H1 (cell line): ENCODE measurements at regions not wholly inside any gene's neighbourhood (a gene's known extent, or its start where the extent isn't known, plus 50 kb on each side); places are given as distances from the start of the nearest gene placed in this dataset.
A peak's percentile ranks its signal among the peaks of the same experiment; 100 is the strongest.

ENCODE experiments used
- CTCF ChIA-PET: fragments of 300-600 bp; sonication (Branson Sonifier 250); formaldehyde crosslinking; loops from one replicate; lab custom pipeline; 2021; ENCODE audit not compliant: partially characterized antibody; lab: Charles Lee
- POLR2A ChIA-PET: fragments of 300-600 bp; sonication (Branson Sonifier 250); formaldehyde crosslinking; loops from one replicate; lab custom pipeline; 2021; ENCODE audit warnings: inconsistent platforms; ENCODE audit not compliant: partially characterized antibody; lab: Charles Lee
- DNase-seq, 2 experiments: peaks; one replicate each; pipeline versions ENCODE4 v3.0.0 to v3.0.0-alpha.2; 2010 to 2022; ENCODE audit warnings: low spot score in 2 of 2, low read depth in 1 of 2, mixed read lengths in 1 of 2
- FAIRE-seq: peaks from 2 replicates; lab custom pipeline; 2011; peaks lifted over from hg19 to GRCh38; lab: Jason Lieb, UNC
- H2AFZ ChIP-seq: 2 replicates; pipeline ENCODE4 v1.8.1; 2012; ENCODE audit warnings: low read length, inconsistent platforms
- H2AK5ac ChIP-seq: 2 replicates; pipeline ENCODE4 v1.6.1; 2013; ENCODE audit warnings: low read depth, low read length
- H2BK120ac ChIP-seq: replicated peaks from 2 replicates; pipeline ENCODE3; 2013; ENCODE audit warnings: low read depth, low read length, inconsistent platforms
- H2BK12ac ChIP-seq: 2 replicates; pipeline ENCODE4 v1.6.1; 2013; ENCODE audit warnings: low read depth, low read length
- H2BK15ac ChIP-seq: 2 replicates; pipeline ENCODE4 v1.6.1; 2013; ENCODE audit warnings: low read length
- H2BK20ac ChIP-seq: 2 replicates; pipeline ENCODE4 v1.6.1; 2013; ENCODE audit warnings: low read length
- H2BK5ac ChIP-seq: 2 replicates; pipeline ENCODE4 v1.6.1; 2013; ENCODE audit warnings: low read depth, low read length
- H3K14ac ChIP-seq: 2 replicates; pipeline ENCODE4 v1.6.1; 2013; ENCODE audit warnings: inconsistent platforms; ENCODE audit not compliant: insufficient read length
- H3K18ac ChIP-seq: 2 replicates; pipeline ENCODE4 v1.6.1; 2013; ENCODE audit warnings: low read length; ENCODE audit errors: extremely low read depth
- H3K23ac ChIP-seq: 2 replicates; pipeline ENCODE4 v1.6.1; 2013; ENCODE audit warnings: inconsistent platforms; ENCODE audit not compliant: insufficient read length
- H3K23me2 ChIP-seq: 2 replicates; pipeline ENCODE4 v1.6.1; 2013; ENCODE audit warnings: low read depth, low read length
- H3K27ac ChIP-seq: 2 replicates; pipeline ENCODE4 v1.6.1; 2011; ENCODE audit warnings: low read depth, low read length, inconsistent platforms
- H3K27me3 ChIP-seq, 4 experiments: replicated peaks in 1 of 4; 1 replicate in 1 of 4; 2 replicates in 3 of 4; pipeline versions ENCODE4 v1.6.1 to v1.8.1; 2011 to 2013; ENCODE audit warnings: low read length in 3 of 4, mild to moderate bottlenecking in 3 of 4, inconsistent platforms in 2 of 4, mixed read lengths in 2 of 4, moderate library complexity in 1 of 4; ENCODE audit not compliant: control insufficient read depth in 3 of 4, insufficient read depth in 3 of 4; ENCODE audit errors: extremely low read depth in 1 of 4
- H3K36me3 ChIP-seq, 4 experiments: 2 replicates each; pipeline versions ENCODE4 v1.6.1 to v1.8.1; 2011 to 2013; ENCODE audit warnings: mild to moderate bottlenecking in 4 of 4, low read length in 3 of 4, moderate library complexity in 2 of 4, control low read depth in 1 of 4, inconsistent platforms in 1 of 4; ENCODE audit not compliant: insufficient read depth in 4 of 4, control insufficient read depth in 2 of 4
- H3K4ac ChIP-seq: replicated peaks from 2 replicates; pipeline ENCODE3; 2013; ENCODE audit warnings: low read length, low read depth, mixed read lengths, inconsistent platforms; ENCODE audit not compliant: insufficient read length
- H3K4me1 ChIP-seq, 4 experiments: replicated peaks in 1 of 4; 1 replicate in 1 of 4; 2 replicates in 3 of 4; pipeline versions ENCODE4 v1.6.1 to v1.8.1; 2011 to 2013; ENCODE audit warnings: low read length in 3 of 4, inconsistent platforms in 2 of 4, mixed read lengths in 1 of 4; ENCODE audit not compliant: insufficient read depth in 4 of 4, control insufficient read depth in 3 of 4
- H3K4me2 ChIP-seq, 2 experiments: 2 replicates each; pipeline versions ENCODE4 v1.6.1 to v1.8.1; 2011 to 2013; ENCODE audit warnings: low read depth in 2 of 2, low read length in 2 of 2, control low read depth in 1 of 2, inconsistent platforms in 1 of 2, mild to moderate bottlenecking in 1 of 2; ENCODE audit not compliant: insufficient read depth in 1 of 2
- H3K4me3 ChIP-seq, 4 experiments: fragments of 200-600, 300-600 bp in 1 of 4; sonication (generic), shearing (Covaris generic), sonication (Bioruptor Twin) in 1 of 4; 2 replicates each; pipeline versions ENCODE4 v1.5.1 to v1.8.1; 2011 to 2016; ENCODE audit warnings: low read length in 4 of 4, low read depth in 3 of 4, control low read depth in 2 of 4, inconsistent platforms in 2 of 4, mild to moderate bottlenecking in 2 of 4, mixed read lengths in 1 of 4, moderate library complexity in 1 of 4; ENCODE audit not compliant: insufficient read depth in 2 of 4; ENCODE audit errors: extremely low read depth in 1 of 4
- H3K56ac ChIP-seq: replicated peaks from 2 replicates; pipeline ENCODE3; 2013; ENCODE audit warnings: low read depth, mild to moderate bottlenecking, mixed read lengths, low read length, inconsistent platforms; ENCODE audit not compliant: insufficient read length
- H3K79me1 ChIP-seq: 2 replicates; pipeline ENCODE4 v1.6.1; 2013; ENCODE audit warnings: low read depth, low read length, control low read depth
- H3K79me2 ChIP-seq, 2 experiments: 2 replicates each; pipeline versions ENCODE4 v1.6.1 to v1.8.1; 2012 to 2013; ENCODE audit warnings: low read length in 2 of 2, mild to moderate bottlenecking in 2 of 2, inconsistent platforms in 1 of 2; ENCODE audit not compliant: insufficient read depth in 2 of 2, control insufficient read depth in 1 of 2
- H3K9ac ChIP-seq, 4 experiments: replicated peaks in 1 of 4; 1 replicate in 1 of 4; 2 replicates in 3 of 4; pipeline versions ENCODE4 v1.6.1 to v1.8.1; 2011 to 2013; ENCODE audit warnings: low read depth in 3 of 4, low read length in 3 of 4, control low read depth in 2 of 4, mild to moderate bottlenecking in 2 of 4, moderate library complexity in 2 of 4, inconsistent platforms in 1 of 4; ENCODE audit errors: extremely low read depth in 1 of 4
- H3K9me3 ChIP-seq, 2 experiments: 2 replicates each; pipeline versions ENCODE4 v1.6.1 to v1.8.1; 2012 to 2013; ENCODE audit warnings: mild to moderate bottlenecking in 2 of 2, moderate library complexity in 2 of 2, control low read depth in 1 of 2, inconsistent platforms in 1 of 2, low read depth in 1 of 2, low read length in 1 of 2, mixed read lengths in 1 of 2; ENCODE audit not compliant: insufficient read depth in 2 of 2
- H4K20me1 ChIP-seq, 2 experiments: replicated peaks in 1 of 2; 2 replicates each; pipeline versions ENCODE3 to v1.8.1; 2011 to 2013; ENCODE audit warnings: inconsistent platforms in 2 of 2, low read length in 2 of 2, mild to moderate bottlenecking in 1 of 2; ENCODE audit not compliant: insufficient read depth in 2 of 2, control insufficient read depth in 1 of 2
- H4K5ac ChIP-seq: 2 replicates; pipeline ENCODE4 v1.6.1; 2013; ENCODE audit warnings: low read length, low read depth, mixed read lengths, inconsistent platforms; ENCODE audit not compliant: insufficient read length
- H4K8ac ChIP-seq: 2 replicates; pipeline ENCODE4 v1.8.0; 2013; ENCODE audit warnings: mild to moderate bottlenecking, moderate library complexity, low read length, inconsistent platforms; ENCODE audit not compliant: insufficient read depth; ENCODE audit errors: extremely low read depth
- H4K91ac ChIP-seq: replicated peaks from 2 replicates; pipeline ENCODE3; 2013; ENCODE audit warnings: low read length, mixed read lengths, inconsistent platforms; ENCODE audit not compliant: insufficient read length
- BACH1 ChIP-seq: IDR thresholded peaks from 2 replicates; pipeline ENCODE4 v1.6.1; 2012; ENCODE audit warnings: low read length, improper control_type of control experiment
- CREB1 ChIP-seq: IDR thresholded peaks from 2 replicates; pipeline ENCODE4 v1.6.1; 2012; ENCODE audit warnings: inconsistent platforms
- HDAC2 ChIP-seq, 2 experiments: fragments of 300-600 bp in 1 of 2; sonication (generic) in 1 of 2; IDR thresholded peaks; 2 replicates each; pipeline ENCODE4 v1.6.1; 2011 to 2012; ENCODE audit warnings: low read depth in 2 of 2, low read length in 2 of 2, mild to moderate bottlenecking in 2 of 2, moderate library complexity in 2 of 2, borderline replicate concordance in 1 of 2, inconsistent platforms in 1 of 2
- KDM5A ChIP-seq: fragments of 200-600 bp; IDR thresholded peaks from 2 replicates; pipeline ENCODE4 v1.7.1; 2012; ENCODE audit warnings: mild to moderate bottlenecking, low read length, inconsistent platforms, mixed read lengths
- MAFK ChIP-seq: IDR thresholded peaks from 2 replicates; pipeline ENCODE4 v1.6.1; 2012; ENCODE audit warnings: low read depth, mild to moderate bottlenecking, improper control_type of control experiment, low read length
- POLR2AphosphoS5 ChIP-seq: IDR thresholded peaks from 2 replicates; pipeline ENCODE4 v1.6.1; 2011; ENCODE audit warnings: low read depth, low read length
- SAP30 ChIP-seq: fragments of 300-600 bp; sonication (generic); IDR thresholded peaks from 2 replicates; pipeline ENCODE4 v1.7.1; 2012; ENCODE audit warnings: low read length, moderate library complexity, mild to moderate bottlenecking, inconsistent platforms; ENCODE audit not compliant: insufficient read depth, insufficient replicate concordance
- WGBS, 2 experiments: shearing (Covaris generic) in 1 of 2; methylation state at CpG; one replicate each; pipeline versions ENCODE4 v1.1.6 to v1.1.7; 2013 to 2015; ENCODE audit warnings: low lambda C conversion rate in 2 of 2, mixed read lengths in 2 of 2, inconsistent platforms in 1 of 2, low coverage in 1 of 2, missing lambda C conversion rate in 1 of 2; ENCODE audit not compliant: insufficient replicate concordance in 2 of 2, insufficient coverage in 1 of 2, insufficient read length in 1 of 2; ENCODE audit errors: extremely low coverage in 1 of 2, missing lambda C conversion rate in 1 of 2; 5-methylcytosine and 5-hydroxymethylcytosine counted together
- TF ChIP-seq, protein P1 (sequence below): IDR thresholded peaks from 2 replicates; pipeline ENCODE4 v1.6.1; 2012; ENCODE audit warnings: low read length, inconsistent platforms

DNA sequence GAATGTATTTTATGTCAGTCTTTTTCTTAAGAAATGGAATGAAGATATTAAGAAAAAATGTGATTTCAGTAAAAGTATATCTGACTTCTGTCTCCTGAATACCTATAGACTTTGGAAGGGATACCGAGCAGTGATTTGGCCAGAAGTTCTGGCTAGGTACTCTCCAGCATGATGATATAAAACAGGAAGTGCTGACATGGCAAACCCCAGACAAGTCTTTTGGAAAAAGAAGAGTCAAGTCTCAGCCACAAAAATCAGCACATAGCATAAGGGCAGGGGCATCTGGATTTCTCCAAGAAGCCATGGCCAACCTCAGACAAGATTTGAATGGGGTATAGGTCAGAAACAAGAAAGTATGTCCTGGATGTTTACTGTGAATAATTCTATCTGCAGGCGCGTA, 643.3 kb upstream of the ARRDC4 start:
- ChIA-PET CTCF (no interaction called here), POLR2A (no interaction called here)
- FAIRE-seq (no peak), DNase-seq (no peak)
- Histone ChIP-seq H3K18ac (no peak overlapping the region), H4K20me1 (no peaks in the 10 kb centered on the region), H3K14ac (no peak overlapping the region), H2BK20ac (no peak overlapping the region), H4K91ac (no peak overlapping the region), H4K8ac (no peak overlapping the region), H2BK120ac (no peak overlapping the region), H3K4ac (no peak overlapping the region), H3K9ac (no peak overlapping the region), H3K79me1 (no peaks in the 10 kb centered on the region), H3K79me2 (no peaks in the 10 kb centered on the region), H2AFZ (no peak overlapping the region), H3K9me3 (no peaks in the 10 kb centered on the region), H4K5ac (no peak overlapping the region), H3K27me3 (no peaks in the 10 kb centered on the region), H2BK12ac (no peak overlapping the region), H3K36me3 (no peaks in the 10 kb centered on the region), H3K23me2 (no peaks in the 10 kb centered on the region), H2BK15ac (no peak overlapping the region), H3K4me1 (no peaks in the 10 kb centered on the region), H2BK5ac (no peak overlapping the region), H3K56ac (no peak overlapping the region), H3K23ac (no peak overlapping the region), H3K4me3 (no peak overlapping the region), H3K27ac (no peak overlapping the region), H2AK5ac (no peak overlapping the region), H3K4me2 (no peak overlapping the region)
- TF ChIP-seq CREB1, result no peak
- TF ChIP-seq SAP30, result no peak
- TF ChIP-seq MAFK, result peak; percentile 49; the same call in 1 of the 2 replicates
- TF ChIP-seq BACH1, result no peak
- TF ChIP-seq, protein P1, sequence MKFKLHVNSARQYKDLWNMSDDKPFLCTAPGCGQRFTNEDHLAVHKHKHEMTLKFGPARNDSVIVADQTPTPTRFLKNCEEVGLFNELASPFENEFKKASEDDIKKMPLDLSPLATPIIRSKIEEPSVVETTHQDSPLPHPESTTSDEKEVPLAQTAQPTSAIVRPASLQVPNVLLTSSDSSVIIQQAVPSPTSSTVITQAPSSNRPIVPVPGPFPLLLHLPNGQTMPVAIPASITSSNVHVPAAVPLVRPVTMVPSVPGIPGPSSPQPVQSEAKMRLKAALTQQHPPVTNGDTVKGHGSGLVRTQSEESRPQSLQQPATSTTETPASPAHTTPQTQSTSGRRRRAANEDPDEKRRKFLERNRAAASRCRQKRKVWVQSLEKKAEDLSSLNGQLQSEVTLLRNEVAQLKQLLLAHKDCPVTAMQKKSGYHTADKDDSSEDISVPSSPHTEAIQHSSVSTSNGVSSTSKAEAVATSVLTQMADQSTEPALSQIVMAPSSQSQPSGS, result no peak
- TF ChIP-seq HDAC2 (IDR thresholded peaks at IDR 0.05; ENCODE audit: borderline replicate concordance in 1 of 2, low read depth in 2 of 2, low read length in 2 of 2), result no peak
- TF ChIP-seq KDM5A, result no peak
- TF ChIP-seq POLR2AphosphoS5, result no peak
- WGBS, 2 experiments, result 98% methylated on average over 3 of the region's 3 CpGs; no CpG with 5 or more reads in 1 of the 2 experiments
